T-helper 17 cell (primary cell): ENCODE measurements at regions not wholly inside any gene's neighbourhood (a gene's known extent, or its start where the extent isn't known, plus 50 kb on each side); places are given as distances from the start of the nearest gene placed in this dataset.
"Not testable (repeated sequence)": the region's sequence is repeated elsewhere in the genome, so short reads cannot be mapped to it uniquely, and the experiment has no call there.

Experiments used
- ATAC-seq: fragments of 150-1000 bp; cut with Tn5 transposase; 2 replicates; pipeline ENCODE4 v1.10.0; 2021; ENCODE audit warnings: mild to moderate bottlenecking, moderate library complexity
- DNase-seq, 3 donors: peaks; one replicate each; pipeline versions ENCODE4 v3.0.0 to v3.0.0-alpha.2; 2020 to 2021
- H3K9me3 ChIP-seq: one replicate; pipeline ENCODE4 v1.7.0; 2013; ENCODE audit warnings: low read length, mild to moderate bottlenecking; ENCODE audit not compliant: control insufficient read depth, poor library complexity, severe bottlenecking
- H3K27ac Mint-ChIP-seq: one replicate; pipeline ENCODE4 v1.8.0; 2022; ENCODE audit warnings: mild to moderate bottlenecking, moderate library complexity, mixed read lengths
- H3K27me3 Mint-ChIP-seq: one replicate; pipeline ENCODE4 v1.8.0; 2022; ENCODE audit warnings: mixed read lengths
- H3K36me3 Mint-ChIP-seq: one replicate; pipeline ENCODE4 v1.8.0; 2022; ENCODE audit warnings: low read depth, mixed read lengths
- H3K4me1 Mint-ChIP-seq: one replicate; pipeline ENCODE4 v1.8.0; 2022; ENCODE audit warnings: mild to moderate bottlenecking, mixed read lengths
- H3K4me3 Mint-ChIP-seq: one replicate; pipeline ENCODE4 v1.8.0; 2022; ENCODE audit warnings: mild to moderate bottlenecking, moderate library complexity, mixed read lengths

GRCh38 chr9:75672478-75672877, 218.0 kb upstream of the PCSK5 start:
- Mint-ChIP-seq H3K36me3 (peaks cover 2% of the 10 kb centered on the region), H3K4me1 (no peaks in the 10 kb centered on the region), H3K27ac (no peak overlapping the region), H3K27me3 (peaks cover 12% of the 10 kb centered on the region), H3K4me3 (no peak overlapping the region)
- no peaks in the 10 kb centered on the region for H3K9me3 ChIP-seq
- ATAC-seq (no peak), DNase-seq (no peak)

GRCh38 chr9:75683591-75683990, 206.9 kb upstream of the PCSK5 start:
- no peak overlapping the region for H3K4me3 Mint-ChIP-seq
- DNase-seq (no peak), ATAC-seq (no peak)

GRCh38 chr9:75685062-75685461, 205.4 kb upstream of the PCSK5 start:
- Mint-ChIP-seq H3K36me3 (no peaks in the 10 kb centered on the region), H3K4me3 (no peak overlapping the region), H3K27me3 (no peaks in the 10 kb centered on the region), H3K27ac (no peak overlapping the region), H3K4me1 (no peaks in the 10 kb centered on the region)
- no peaks in the 10 kb centered on the region for H3K9me3 ChIP-seq
- ATAC-seq (no peak), DNase-seq (no peak)

More at GRCh38 chr9:75683591-75683990, 206.9 kb upstream of the PCSK5 start:
- Mint-ChIP-seq H3K27ac (no peak overlapping the region), H3K27me3 (no peaks in the 10 kb centered on the region), H3K4me1 (no peaks in the 10 kb centered on the region), H3K36me3 (no peaks in the 10 kb centered on the region)
- no peaks in the 10 kb centered on the region for H3K9me3 ChIP-seq

GRCh38 chr9:75687359-75687953, 203.0 kb upstream of the PCSK5 start:
- ATAC-seq (no peak), DNase-seq (no peak)
- H3K4me1 Mint-ChIP-seq: no peaks in the 10 kb centered on the region
- no peaks in the 10 kb centered on the region for H3K27me3 Mint-ChIP-seq
- H3K9me3 ChIP-seq: no peaks in the 10 kb centered on the region
- no peak overlapping the region for H3K27ac Mint-ChIP-seq
- H3K4me3 Mint-ChIP-seq: no peak overlapping the region
- H3K36me3 Mint-ChIP-seq: no peaks in the 10 kb centered on the region

GRCh38 chr9:75690551-75690950, 199.9 kb upstream of the PCSK5 start:
- H3K27me3 Mint-ChIP-seq, DNase-seq, H3K27ac Mint-ChIP-seq, H3K4me1 Mint-ChIP-seq, ATAC-seq, H3K4me3 Mint-ChIP-seq, H3K9me3 ChIP-seq, H3K36me3 Mint-ChIP-seq: not testable (repeated sequence)

- Mint-ChIP-seq H3K27me3 (no peaks in the 10 kb centered on the region), H3K36me3 (no peaks in the 10 kb centered on the region), H3K4me1 (no peaks in the 10 kb centered on the region), H3K27ac (no peak overlapping the region), H3K4me3 (no peak overlapping the region)
- ATAC-seq: no peak
- H3K9me3 ChIP-seq: no peaks in the 10 kb centered on the region
- DNase-seq: no peak
Observed at GRCh38 chr9:75691408-75691807, 199.1 kb upstream of the PCSK5 start.

GRCh38 chr9:75692309-75692708, 198.2 kb upstream of the PCSK5 start:
- no peaks in the 10 kb centered on the region for H3K36me3 Mint-ChIP-seq
- no peak overlapping the region for H3K4me3 Mint-ChIP-seq
- no peaks in the 10 kb centered on the region for H3K4me1 Mint-ChIP-seq
- no peaks in the 10 kb centered on the region for H3K9me3 ChIP-seq
- H3K27ac Mint-ChIP-seq: no peak overlapping the region
- H3K27me3 Mint-ChIP-seq: no peaks in the 10 kb centered on the region
- DNase-seq: no peak
- ATAC-seq: no peak

- ATAC-seq (no peak), DNase-seq (no peak)
- no peak overlapping the region for H3K4me3 Mint-ChIP-seq
- H3K36me3 Mint-ChIP-seq: no peaks in the 10 kb centered on the region
- no peaks in the 10 kb centered on the region for H3K4me1 Mint-ChIP-seq
- H3K27me3 Mint-ChIP-seq: no peaks in the 10 kb centered on the region
- no peak overlapping the region for H3K27ac Mint-ChIP-seq
- no peaks in the 10 kb centered on the region for H3K9me3 ChIP-seq
Observed at GRCh38 chr9:75695921-75696320, 194.6 kb upstream of the PCSK5 start.

- no peak for ATAC-seq
- H3K4me3 Mint-ChIP-seq: no peak overlapping the region
Observed at GRCh38 chr9:75699017-75699416, 191.5 kb upstream of the PCSK5 start.

GRCh38 chr9:75699625-75700251, 190.7 kb upstream of the PCSK5 start:
- no peaks in the 10 kb centered on the region for H3K9me3 ChIP-seq
- DNase-seq (no peak), ATAC-seq (no peak)
- Mint-ChIP-seq H3K27ac (no peak overlapping the region), H3K4me1 (no peaks in the 10 kb centered on the region), H3K4me3 (no peak overlapping the region), H3K36me3 (no peaks in the 10 kb centered on the region), H3K27me3 (no peaks in the 10 kb centered on the region)

More at GRCh38 chr9:75699017-75699416, 191.5 kb upstream of the PCSK5 start:
- no peak for DNase-seq
- no peaks in the 10 kb centered on the region for H3K36me3 Mint-ChIP-seq
- no peaks in the 10 kb centered on the region for H3K9me3 ChIP-seq
- H3K4me1 Mint-ChIP-seq: no peaks in the 10 kb centered on the region
- H3K27me3 Mint-ChIP-seq: no peaks in the 10 kb centered on the region
- no peak overlapping the region for H3K27ac Mint-ChIP-seq

- Mint-ChIP-seq H3K4me3 (no peak overlapping the region), H3K4me1 (no peaks in the 10 kb centered on the region), H3K36me3 (no peaks in the 10 kb centered on the region), H3K27me3 (no peaks in the 10 kb centered on the region), H3K27ac (no peak overlapping the region)
- DNase-seq (no peak), ATAC-seq (no peak)
- H3K9me3 ChIP-seq: no peaks in the 10 kb centered on the region
Observed at GRCh38 chr9:75700252-75700640, 190.2 kb upstream of the PCSK5 start.

- no peaks in the 10 kb centered on the region for H3K9me3 ChIP-seq
- no peak for DNase-seq
- ATAC-seq: no peak
- no peak overlapping the region for H3K4me3 Mint-ChIP-seq
- H3K27ac Mint-ChIP-seq: no peak overlapping the region
- no peaks in the 10 kb centered on the region for H3K36me3 Mint-ChIP-seq
- H3K4me1 Mint-ChIP-seq: no peaks in the 10 kb centered on the region
- peaks cover 7% of the 10 kb centered on the region for H3K27me3 Mint-ChIP-seq
Observed at GRCh38 chr9:75707191-75707590, 183.3 kb upstream of the PCSK5 start.

- no peaks in the 10 kb centered on the region for H3K9me3 ChIP-seq
- Mint-ChIP-seq H3K4me1 (no peaks in the 10 kb centered on the region), H3K27me3 (peaks cover 7% of the 10 kb centered on the region), H3K4me3 (no peak overlapping the region), H3K27ac (no peak overlapping the region), H3K36me3 (no peaks in the 10 kb centered on the region)
- no peak for ATAC-seq
- no peak for DNase-seq
Observed at GRCh38 chr9:75709698-75710097, 180.8 kb upstream of the PCSK5 start.

- ATAC-seq (no peak), DNase-seq (no peak)
- no peak overlapping the region for H3K27ac Mint-ChIP-seq
- no peaks in the 10 kb centered on the region for H3K36me3 Mint-ChIP-seq
- no peaks in the 10 kb centered on the region for H3K4me1 Mint-ChIP-seq
- no peaks in the 10 kb centered on the region for H3K9me3 ChIP-seq
- peaks cover 7% of the 10 kb centered on the region for H3K27me3 Mint-ChIP-seq
- H3K4me3 Mint-ChIP-seq: no peak overlapping the region
Observed at GRCh38 chr9:75712700-75713099, 177.8 kb upstream of the PCSK5 start.
